ENCODE measurements at regions not wholly inside any gene's neighbourhood (a gene's known extent, or its start where the extent isn't known, plus 50 kb on each side); places are given as distances from the start of the nearest gene placed in this dataset.
"Not testable (repeated sequence)": the region's sequence is repeated elsewhere in the genome, so short reads cannot be mapped to it uniquely, and the experiment has no call there.

DNA sequence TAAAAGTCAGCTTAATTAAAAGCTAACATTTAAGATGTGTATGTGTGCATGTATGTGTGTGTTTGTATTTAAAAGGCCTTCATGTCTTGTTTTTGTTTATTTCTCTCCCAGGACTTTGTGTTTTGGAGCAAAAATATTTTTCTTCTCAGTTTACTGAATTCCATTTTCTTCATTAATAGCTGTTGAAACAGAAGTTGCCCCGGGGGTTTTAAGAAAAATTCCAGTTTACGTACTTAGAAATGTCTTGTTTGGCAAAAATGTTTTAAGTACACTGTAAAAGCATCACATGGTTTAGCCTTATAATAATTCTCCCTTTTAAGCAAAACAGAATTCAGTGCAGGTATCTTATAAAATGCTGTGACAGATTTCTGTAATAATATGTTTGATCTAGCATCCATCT, 1233.0 kb upstream of the NRXN1 start:
- H3K36me3 ChIP-seq: no peaks in the 10 kb centered on the region
- DNase-seq (no peak), ATAC-seq (no peak)
- peaks cover 0 to 2% of the 10 kb centered on the region in 2 donors for H3K9me3 ChIP-seq
- no peak overlapping the region for H3K4me3 ChIP-seq
- no peaks in the 10 kb centered on the region for H3K4me1 ChIP-seq
- no peak overlapping the region for H3K27ac ChIP-seq
- no peaks in the 10 kb centered on the region for H3K27me3 ChIP-seq
- intact Hi-C loops (cut with DNase I): no loop called here
- TF ChIP-seq, protein P1, sequence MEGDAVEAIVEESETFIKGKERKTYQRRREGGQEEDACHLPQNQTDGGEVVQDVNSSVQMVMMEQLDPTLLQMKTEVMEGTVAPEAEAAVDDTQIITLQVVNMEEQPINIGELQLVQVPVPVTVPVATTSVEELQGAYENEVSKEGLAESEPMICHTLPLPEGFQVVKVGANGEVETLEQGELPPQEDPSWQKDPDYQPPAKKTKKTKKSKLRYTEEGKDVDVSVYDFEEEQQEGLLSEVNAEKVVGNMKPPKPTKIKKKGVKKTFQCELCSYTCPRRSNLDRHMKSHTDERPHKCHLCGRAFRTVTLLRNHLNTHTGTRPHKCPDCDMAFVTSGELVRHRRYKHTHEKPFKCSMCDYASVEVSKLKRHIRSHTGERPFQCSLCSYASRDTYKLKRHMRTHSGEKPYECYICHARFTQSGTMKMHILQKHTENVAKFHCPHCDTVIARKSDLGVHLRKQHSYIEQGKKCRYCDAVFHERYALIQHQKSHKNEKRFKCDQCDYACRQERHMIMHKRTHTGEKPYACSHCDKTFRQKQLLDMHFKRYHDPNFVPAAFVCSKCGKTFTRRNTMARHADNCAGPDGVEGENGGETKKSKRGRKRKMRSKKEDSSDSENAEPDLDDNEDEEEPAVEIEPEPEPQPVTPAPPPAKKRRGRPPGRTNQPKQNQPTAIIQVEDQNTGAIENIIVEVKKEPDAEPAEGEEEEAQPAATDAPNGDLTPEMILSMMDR (IDR thresholded peaks at IDR 0.05): no peak

DNA sequence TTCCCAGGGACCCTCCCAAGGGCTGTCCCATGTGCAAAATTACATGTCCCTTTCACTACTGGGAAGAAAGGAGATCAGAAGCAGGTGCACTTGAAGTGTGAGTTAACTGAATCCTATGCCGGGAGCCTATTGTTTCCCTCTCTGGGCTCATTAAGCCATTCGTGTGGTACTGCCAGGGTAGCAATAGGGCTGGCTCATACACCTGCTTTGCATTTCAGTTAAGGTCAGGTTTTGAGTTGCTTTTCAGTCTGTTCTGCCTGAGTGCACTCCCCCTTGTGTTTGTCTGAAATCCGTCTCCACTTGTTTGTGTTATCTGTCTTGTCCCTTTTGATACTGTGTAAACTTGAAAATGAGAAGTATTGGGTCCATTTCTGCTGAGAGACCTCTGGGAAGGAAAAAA, 1232.6 kb upstream of the NRXN1 start:
- ATAC-seq (no peak), DNase-seq (no peak)
- Histone ChIP-seq H3K9me3 (peaks cover 0 to 2% of the 10 kb centered on the region in 2 donors), H3K27me3 (no peaks in the 10 kb centered on the region), H3K4me1 (no peaks in the 10 kb centered on the region), H3K4me3 (no peak overlapping the region), H3K27ac (no peak overlapping the region), H3K36me3 (no peaks in the 10 kb centered on the region)
- intact Hi-C loops (cut with DNase I): no loop called here
- TF ChIP-seq, protein P1 (IDR thresholded peaks at IDR 0.05): no peak

DNA sequence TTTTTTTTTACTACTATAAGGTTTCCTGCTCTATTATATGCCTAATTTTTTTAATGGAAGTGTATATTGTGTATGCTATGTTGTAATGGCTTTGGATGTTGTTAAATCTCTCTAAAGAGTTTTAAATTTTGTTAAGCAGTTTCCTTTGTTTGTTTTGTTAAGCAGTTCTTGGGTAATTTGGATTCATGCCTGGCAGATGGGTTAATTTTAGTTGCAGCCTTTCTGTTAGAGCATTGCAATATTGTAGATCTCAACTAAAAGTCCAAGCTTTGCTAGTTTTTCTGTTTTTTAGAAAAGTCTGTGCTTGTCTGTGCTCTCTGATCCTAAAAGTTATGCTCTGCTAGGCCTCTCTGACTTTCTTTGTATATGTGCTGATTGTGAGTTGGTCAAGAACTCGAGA, 1229.0 kb upstream of the NRXN1 start:
- Histone ChIP-seq H3K4me1 (no peaks in the 10 kb centered on the region), H3K27ac (no peak overlapping the region), H3K27me3 (no peaks in the 10 kb centered on the region), H3K9me3 (peaks cover 0 to 3% of the 10 kb centered on the region in 2 donors), H3K4me3 (no peak overlapping the region), H3K36me3 (no peaks in the 10 kb centered on the region)
- ATAC-seq: no peak
- DNase-seq: peak in 1 of 4 donors; percentile 2
- TF ChIP-seq, protein P1 (IDR thresholded peaks at IDR 0.05): no peak
- intact Hi-C loops (cut with DNase I): no loop called here

DNA sequence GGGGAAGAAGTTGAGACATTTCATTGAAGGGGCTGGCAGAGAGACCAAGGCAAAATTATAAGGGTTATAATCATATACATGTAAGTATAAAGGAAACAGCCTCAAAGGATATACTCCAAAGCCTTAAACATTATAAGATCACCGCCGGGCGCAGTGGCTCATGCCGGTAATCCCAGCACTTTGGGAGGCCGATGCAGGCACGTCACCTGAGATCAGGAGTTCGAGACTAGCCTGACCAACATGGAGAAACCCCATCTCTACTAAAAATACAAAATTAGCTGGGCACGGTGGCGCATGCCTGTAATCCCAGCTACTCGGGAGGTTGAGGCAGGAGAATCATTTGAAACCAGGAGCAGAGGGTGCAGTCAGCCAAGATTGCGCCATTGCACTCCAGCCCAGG, 1227.0 kb upstream of the NRXN1 start:
- H3K27ac ChIP-seq; H3K4me3 ChIP-seq; DNase-seq; H3K9me3 ChIP-seq; ATAC-seq; H3K4me1 ChIP-seq; intact Hi-C loops (cut with DNase I); H3K27me3 ChIP-seq; H3K36me3 ChIP-seq: not testable (repeated sequence)

DNA sequence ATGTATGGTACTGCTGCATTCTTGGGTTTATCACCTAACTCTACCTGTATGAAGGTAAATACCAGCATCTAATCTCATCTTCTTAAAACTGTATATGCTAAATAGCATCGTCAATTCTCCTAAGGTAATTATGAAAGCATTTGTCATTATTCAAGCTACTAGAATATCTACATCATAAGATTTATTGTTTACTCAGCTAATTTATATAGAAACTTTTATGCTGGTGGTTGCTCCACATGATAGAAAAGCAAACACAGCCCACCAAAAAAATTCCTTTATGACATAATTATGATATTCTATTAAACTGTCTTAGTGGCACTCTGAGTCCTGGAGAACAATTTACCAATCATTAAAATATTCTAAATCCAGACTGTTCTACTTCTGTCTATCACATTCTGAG, 1226.1 kb upstream of the NRXN1 start:
- ATAC-seq (no peak), DNase-seq (no peak)
- Histone ChIP-seq H3K36me3 (no peaks in the 10 kb centered on the region), H3K27me3 (no peaks in the 10 kb centered on the region), H3K4me3 (no peak overlapping the region), H3K27ac (no peak overlapping the region), H3K4me1 (no peaks in the 10 kb centered on the region), H3K9me3 (peaks cover 0 to 8% of the 10 kb centered on the region in 2 donors)
- intact Hi-C loops (cut with DNase I): no loop called here
- TF ChIP-seq, protein P1 (IDR thresholded peaks at IDR 0.05): no peak

DNA sequence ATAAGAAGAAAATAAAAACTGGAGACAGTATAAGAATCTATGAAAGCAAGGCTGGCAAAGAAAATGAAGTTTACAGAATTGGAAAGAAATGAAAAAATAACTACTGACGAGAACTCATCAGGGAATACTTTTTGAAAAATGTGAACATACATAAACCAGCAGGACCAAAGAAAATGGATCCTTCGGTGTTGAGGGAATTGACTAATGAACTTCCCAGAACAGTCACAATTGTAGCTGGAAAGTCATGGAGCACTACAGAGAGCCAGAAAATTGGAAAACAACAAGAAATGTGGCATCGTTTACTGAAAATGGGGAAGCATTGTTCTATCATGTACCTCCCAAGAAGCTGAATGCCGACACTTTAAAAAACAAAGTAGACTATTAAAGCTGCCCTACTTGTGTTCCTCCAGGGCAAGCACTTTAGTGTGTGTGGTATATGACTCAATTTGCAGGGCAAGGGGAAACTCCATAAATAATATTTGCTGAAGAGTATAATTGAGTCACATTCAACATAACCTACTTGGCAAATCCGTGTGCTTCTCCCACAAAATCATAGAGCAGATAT, 1221.6 kb upstream of the NRXN1 start:
- no peak overlapping the region for H3K27ac ChIP-seq
- TF ChIP-seq, protein P1 (IDR thresholded peaks at IDR 0.05): no peak
- peaks cover 0 to 8% of the 10 kb centered on the region in 2 donors for H3K9me3 ChIP-seq
- H3K27me3 ChIP-seq: no peaks in the 10 kb centered on the region
- no peak overlapping the region for H3K4me3 ChIP-seq
- intact Hi-C loops (cut with DNase I): no loop called here
- DNase-seq (no peak), ATAC-seq (no peak)
- no peaks in the 10 kb centered on the region for H3K36me3 ChIP-seq
- H3K4me1 ChIP-seq: no peaks in the 10 kb centered on the region
